Activated CD8-positive, alpha-beta T cell treated with anti-CD3 and anti-CD28 coated beads, Interleukin-2, amount 10 ng/mL, durations not matched to agents 7 days and 5 days (primary cell): ENCODE measurements at regions not wholly inside any gene's neighbourhood (a gene's known extent, or its start where the extent isn't known, plus 50 kb on each side); places are given as distances from the start of the nearest gene placed in this dataset.
"Not testable (repeated sequence)": the region's sequence is repeated elsewhere in the genome, so short reads cannot be mapped to it uniquely, and the experiment has no call there.

Experiments
- ATAC-seq: fragments of 150-1000 bp; cut with Tn5 transposase; one replicate; pipeline ENCODE4 v1.10.0; 2021; ENCODE audit warnings: moderate library complexity
- CTCF ChIA-PET: fragments of 350-600 bp; sonication (Branson Sonifier 250); formaldehyde crosslinking; loops from one replicate; lab custom pipeline; 2021; ENCODE audit warnings: antibody characterized with exemption; lab: Charles Lee
- POLR2A ChIA-PET: fragments of 350-600 bp; sonication (Branson Sonifier 250); formaldehyde crosslinking; loops from one replicate; lab custom pipeline; 2021; ENCODE audit warnings: antibody characterized with exemption; lab: Charles Lee
- DNase-seq: peaks from one replicate; pipeline ENCODE4 v3.0.0-alpha.2; 2020
- H3K27ac Mint-ChIP-seq: one replicate; pipeline ENCODE4 v1.8.0; 2021; ENCODE audit warnings: mild to moderate bottlenecking, mixed read lengths
- H3K27me3 Mint-ChIP-seq: one replicate; pipeline ENCODE4 v1.8.0; 2021; ENCODE audit warnings: low read depth, mixed read lengths
- H3K36me3 Mint-ChIP-seq: one replicate; pipeline ENCODE4 v1.8.0; 2021; ENCODE audit warnings: low read depth, mixed read lengths
- H3K4me1 Mint-ChIP-seq: one replicate; pipeline ENCODE4 v1.8.0; 2021; ENCODE audit warnings: low read depth, mixed read lengths
- H3K4me3 Mint-ChIP-seq: one replicate; pipeline ENCODE4 v1.8.0; 2021; ENCODE audit warnings: mild to moderate bottlenecking, mixed read lengths
- H3K9me3 Mint-ChIP-seq: one replicate; pipeline ENCODE4 v1.8.0; 2022; ENCODE audit warnings: mixed read lengths; ENCODE audit not compliant: insufficient read depth

GRCh38 chr2:183903026-183903425 is 695.3 kb upstream of the ZNF804A start:
- Mint-ChIP-seq H3K27me3 (no peaks in the 10 kb centered on the region), H3K9me3 (peaks cover 4% of the 10 kb centered on the region), H3K4me3 (no peak overlapping the region), H3K27ac (no peak overlapping the region), H3K36me3 (no peaks in the 10 kb centered on the region), H3K4me1 (no peaks in the 10 kb centered on the region)
- DNase-seq = no peak
- CTCF ChIA-PET = no interaction called here
- POLR2A ChIA-PET = no interaction called here
- no peak for ATAC-seq

- ATAC-seq, H3K27ac Mint-ChIP-seq, H3K4me3 Mint-ChIP-seq, H3K27me3 Mint-ChIP-seq, H3K4me1 Mint-ChIP-seq, POLR2A ChIA-PET, DNase-seq, H3K36me3 Mint-ChIP-seq, CTCF ChIA-PET, H3K9me3 Mint-ChIP-seq: not testable (repeated sequence)
These were observed 682.3 kb upstream of the ZNF804A start for GRCh38 chr2:183916041-183916440.

- no peaks in the 10 kb centered on the region for H3K9me3 Mint-ChIP-seq
- no peak overlapping the region for H3K27ac Mint-ChIP-seq
- ATAC-seq (no peak), DNase-seq (no peak)
- H3K36me3 Mint-ChIP-seq = no peaks in the 10 kb centered on the region
- H3K4me1 Mint-ChIP-seq = no peaks in the 10 kb centered on the region
- ChIA-PET CTCF (no interaction called here), POLR2A (no interaction called here)
- H3K4me3 Mint-ChIP-seq = no peak overlapping the region
- H3K27me3 Mint-ChIP-seq = no peaks in the 10 kb centered on the region
These were observed 679.2 kb upstream of the ZNF804A start for GRCh38 chr2:183919167-183919566.

GRCh38 chr2:183919926-183920325 is 678.4 kb upstream of the ZNF804A start:
- Mint-ChIP-seq H3K27me3 (no peaks in the 10 kb centered on the region), H3K9me3 (no peaks in the 10 kb centered on the region), H3K4me1 (no peaks in the 10 kb centered on the region), H3K36me3 (no peaks in the 10 kb centered on the region), H3K27ac (no peak overlapping the region), H3K4me3 (no peak overlapping the region)
- ChIA-PET POLR2A (no interaction called here), CTCF (no interaction called here)
- DNase-seq (no peak), ATAC-seq (no peak)

- CTCF ChIA-PET = no interaction called here
- no peak overlapping the region for H3K4me3 Mint-ChIP-seq
- DNase-seq (no peak), ATAC-seq (no peak)
- peaks cover 11% of the 10 kb centered on the region for H3K9me3 Mint-ChIP-seq
- no peaks in the 10 kb centered on the region for H3K27me3 Mint-ChIP-seq
- POLR2A ChIA-PET = no interaction called here
- H3K36me3 Mint-ChIP-seq = no peaks in the 10 kb centered on the region
- H3K4me1 Mint-ChIP-seq = no peaks in the 10 kb centered on the region
- no peak overlapping the region for H3K27ac Mint-ChIP-seq
These were observed 673.0 kb upstream of the ZNF804A start for GRCh38 chr2:183925281-183925680.

- ChIA-PET POLR2A (no interaction called here), CTCF (no interaction called here)
- H3K27ac Mint-ChIP-seq = no peak overlapping the region
- no peaks in the 10 kb centered on the region for H3K4me1 Mint-ChIP-seq
- no peaks in the 10 kb centered on the region for H3K36me3 Mint-ChIP-seq
- H3K9me3 Mint-ChIP-seq = peaks cover 11% of the 10 kb centered on the region
- H3K27me3 Mint-ChIP-seq = no peaks in the 10 kb centered on the region
- DNase-seq (no peak), ATAC-seq (no peak)
- H3K4me3 Mint-ChIP-seq = no peak overlapping the region
These were observed 671.9 kb upstream of the ZNF804A start for GRCh38 chr2:183926433-183926832.

GRCh38 chr2:183927406-183928325 is 670.7 kb upstream of the ZNF804A start:
- Mint-ChIP-seq H3K4me3 (no peak overlapping the region), H3K4me1 (no peaks in the 10 kb centered on the region), H3K9me3 (peaks cover 11% of the 10 kb centered on the region), H3K27ac (no peak overlapping the region), H3K27me3 (no peaks in the 10 kb centered on the region), H3K36me3 (no peaks in the 10 kb centered on the region)
- POLR2A ChIA-PET = no interaction called here
- DNase-seq (no peak), ATAC-seq (no peak)
- CTCF ChIA-PET = no interaction called here

GRCh38 chr2:183935005-183935404 is 663.3 kb upstream of the ZNF804A start:
- ChIA-PET CTCF (no interaction called here), POLR2A (no interaction called here)
- no peaks in the 10 kb centered on the region for H3K36me3 Mint-ChIP-seq
- DNase-seq (no peak), ATAC-seq (no peak)
- H3K4me1 Mint-ChIP-seq = no peaks in the 10 kb centered on the region
- peaks cover 7% of the 10 kb centered on the region for H3K9me3 Mint-ChIP-seq
- H3K27ac Mint-ChIP-seq = no peak overlapping the region
- H3K4me3 Mint-ChIP-seq = no peak overlapping the region
- H3K27me3 Mint-ChIP-seq = no peaks in the 10 kb centered on the region

GRCh38 chr2:183937220-183937619 is 661.1 kb upstream of the ZNF804A start:
- ChIA-PET CTCF (no interaction called here), POLR2A (no interaction called here)
- Mint-ChIP-seq H3K9me3 (peaks cover 7% of the 10 kb centered on the region), H3K36me3 (no peaks in the 10 kb centered on the region), H3K27me3 (no peaks in the 10 kb centered on the region), H3K27ac (no peak overlapping the region), H3K4me1 (no peaks in the 10 kb centered on the region), H3K4me3 (no peak overlapping the region)
- ATAC-seq (no peak), DNase-seq (no peak)

- ChIA-PET CTCF (no interaction called here), POLR2A (no interaction called here)
- Mint-ChIP-seq H3K4me3 (no peak overlapping the region), H3K27me3 (no peaks in the 10 kb centered on the region), H3K36me3 (no peaks in the 10 kb centered on the region), H3K27ac (no peak overlapping the region), H3K4me1 (no peaks in the 10 kb centered on the region), H3K9me3 (no peaks in the 10 kb centered on the region)
- ATAC-seq (no peak), DNase-seq (no peak)
These were observed 652.1 kb upstream of the ZNF804A start for GRCh38 chr2:183946193-183946592.

- ChIA-PET POLR2A (no interaction called here), CTCF (no interaction called here)
- H3K4me3 Mint-ChIP-seq = no peak overlapping the region
- H3K27ac Mint-ChIP-seq = no peak overlapping the region
- no peaks in the 10 kb centered on the region for H3K4me1 Mint-ChIP-seq
- ATAC-seq = no peak
- no peak for DNase-seq
- no peaks in the 10 kb centered on the region for H3K36me3 Mint-ChIP-seq
- no peaks in the 10 kb centered on the region for H3K27me3 Mint-ChIP-seq
- no peaks in the 10 kb centered on the region for H3K9me3 Mint-ChIP-seq
These were observed 649.5 kb upstream of the ZNF804A start for GRCh38 chr2:183948861-183949260.

- H3K36me3 Mint-ChIP-seq = no peaks in the 10 kb centered on the region
- ATAC-seq = no peak
- H3K4me1 Mint-ChIP-seq = no peaks in the 10 kb centered on the region
These were observed 647.7 kb upstream of the ZNF804A start for GRCh38 chr2:183950673-183951072.

More at GRCh38 chr2:183950673-183951072, 647.7 kb upstream of the ZNF804A start:
- Mint-ChIP-seq H3K9me3 (no peaks in the 10 kb centered on the region), H3K27ac (no peak overlapping the region), H3K4me3 (no peak overlapping the region), H3K27me3 (no peaks in the 10 kb centered on the region)
- CTCF ChIA-PET = no interaction called here
- DNase-seq = no peak
- POLR2A ChIA-PET = no interaction called here
